ENCODE measurements at regions not wholly inside any gene's neighbourhood (a gene's known extent, or its start where the extent isn't known, plus 50 kb on each side); places are given as distances from the start of the nearest gene placed in this dataset.

GRCh38 chr5:125461641-125462072 is 715.2 kb upstream of the ZNF608 start:
- H3K4me3 ChIP-seq (ENCODE audit: control insufficient read depth, low read depth, low read length), result no peak overlapping the region
- DNase-seq (ENCODE audit: low read depth), result no peak
- no peak for TF ChIP-seq CTCF (conservative IDR thresholded peaks at IDR 0.05; ENCODE audit: control insufficient read depth, insufficient read depth, low read depth, low read length)

- no peak for TF ChIP-seq CTCF (conservative IDR thresholded peaks at IDR 0.05; ENCODE audit: control insufficient read depth, insufficient read depth, low read depth, low read length)
- peak; percentile 41 for DNase-seq (ENCODE audit: low read depth)
- no peak overlapping the region for H3K4me3 ChIP-seq (ENCODE audit: control insufficient read depth, low read depth, low read length)
Observed at GRCh38 chr5:125463466-125464092, 717.1 kb upstream of the ZNF608 start.

GRCh38 chr5:125464847-125465432 is 718.5 kb upstream of the ZNF608 start:
- DNase-seq (ENCODE audit: low read depth), result no peak
- TF ChIP-seq CTCF (conservative IDR thresholded peaks at IDR 0.05; ENCODE audit: control insufficient read depth, insufficient read depth, low read depth, low read length), result no peak
- H3K4me3 ChIP-seq (ENCODE audit: control insufficient read depth, low read depth, low read length), result no peak overlapping the region

GRCh38 chr5:125465703-125466102 is 719.3 kb upstream of the ZNF608 start:
- H3K4me3 ChIP-seq (ENCODE audit: control insufficient read depth, low read depth, low read length), result no peak overlapping the region
- no peak for TF ChIP-seq CTCF (conservative IDR thresholded peaks at IDR 0.05; ENCODE audit: control insufficient read depth, insufficient read depth, low read depth, low read length)

GRCh38 chr5:125467222-125467621 is 720.8 kb upstream of the ZNF608 start:
- no peak for DNase-seq (ENCODE audit: low read depth)
- H3K4me3 ChIP-seq (ENCODE audit: control insufficient read depth, low read depth, low read length), result no peak overlapping the region
- TF ChIP-seq CTCF (conservative IDR thresholded peaks at IDR 0.05; ENCODE audit: control insufficient read depth, insufficient read depth, low read depth, low read length), result no peak

More at GRCh38 chr5:125465703-125466102, 719.3 kb upstream of the ZNF608 start:
- DNase-seq (ENCODE audit: low read depth), result no peak

GRCh38 chr5:125470280-125470902 is 724.0 kb upstream of the ZNF608 start:
- TF ChIP-seq CTCF (conservative IDR thresholded peaks at IDR 0.05; ENCODE audit: control insufficient read depth, insufficient read depth, low read depth, low read length), result no peak
- H3K4me3 ChIP-seq (ENCODE audit: control insufficient read depth, low read depth, low read length), result no peak overlapping the region
- no peak for DNase-seq (ENCODE audit: low read depth)

Measured in fibroblast of mammary gland (primary cell).